Activated CD8-positive, alpha-beta memory T cell treated with anti-CD3 and anti-CD28 coated beads, Interleukin-2, amount 50 U/mL, for 4 hours (primary cell): ENCODE measurements at regions not wholly inside any gene's neighbourhood (a gene's known extent, or its start where the extent isn't known, plus 50 kb on each side); places are given as distances from the start of the nearest gene placed in this dataset.
"Not testable (repeated sequence)": the region's sequence is repeated elsewhere in the genome, so short reads cannot be mapped to it uniquely, and the experiment has no call there.

ENCODE experiments used
- DNase-seq: peaks from one replicate; pipeline ENCODE4 v3.0.0-alpha.2; 2020

GRCh38 chrX:25130619-25131018 is 114.9 kb upstream of the ARX start:
- no peak for DNase-seq

- no peak for DNase-seq
These were observed 109.7 kb upstream of the ARX start for GRCh38 chrX:25125483-25125882.

- DNase-seq, result no peak
These were observed 108.6 kb upstream of the ARX start for GRCh38 chrX:25124391-25124790.

- DNase-seq, result no peak
These were observed 96.4 kb upstream of the ARX start for GRCh38 chrX:25112156-25112555.

- DNase-seq, result no peak
These were observed 92.7 kb upstream of the ARX start for GRCh38 chrX:25108481-25108880.

- DNase-seq, result no peak
These were observed 89.5 kb upstream of the ARX start for GRCh38 chrX:25105221-25105620.

- no peak for DNase-seq
These were observed 80.8 kb upstream of the ARX start for GRCh38 chrX:25096522-25097045.

- DNase-seq, result not testable (repeated sequence)
These were observed 75.4 kb upstream of the ARX start for GRCh38 chrX:25091152-25091551.

GRCh38 chrX:25084446-25084845 is 68.7 kb upstream of the ARX start:
- DNase-seq, result no peak

GRCh38 chrX:25083661-25084060 is 67.9 kb upstream of the ARX start:
- no peak for DNase-seq

GRCh38 chrX:25079020-25079419 is 63.3 kb upstream of the ARX start:
- no peak for DNase-seq

- no peak for DNase-seq
These were observed 61.3 kb upstream of the ARX start for GRCh38 chrX:25076941-25077500.

- DNase-seq, result no peak
These were observed 56.5 kb upstream of the ARX start for GRCh38 chrX:25072247-25072646.

GRCh38 chrX:25070038-25070437 is 54.3 kb upstream of the ARX start:
- DNase-seq, result no peak

GRCh38 chrX:25069209-25069608 is 53.4 kb upstream of the ARX start:
- no peak for DNase-seq

GRCh38 chrX:25068340-25068739 is 52.6 kb upstream of the ARX start:
- no peak for DNase-seq

GRCh38 chrX:25067271-25068172 is 51.8 kb upstream of the ARX start:
- DNase-seq, result no peak

- DNase-seq, result no peak
These were observed 50.4 kb upstream of the ARX start for GRCh38 chrX:25066131-25066530.
